Stimulated activated CD8-positive, alpha-beta memory T cell treated with anti-CD3 and anti-CD28 coated beads, Interleukin-15, amount 100 ng/mL, for 4 hours (primary cell): ENCODE measurements at regions not wholly inside any gene's neighbourhood (a gene's known extent, or its start where the extent isn't known, plus 50 kb on each side); places are given as distances from the start of the nearest gene placed in this dataset.

Experiments used
- DNase-seq, 2 donors: peaks; one replicate each; pipeline ENCODE4 v3.0.0-alpha.2; 2020; ENCODE audit warnings: low read depth in 2 of 2

DNA sequence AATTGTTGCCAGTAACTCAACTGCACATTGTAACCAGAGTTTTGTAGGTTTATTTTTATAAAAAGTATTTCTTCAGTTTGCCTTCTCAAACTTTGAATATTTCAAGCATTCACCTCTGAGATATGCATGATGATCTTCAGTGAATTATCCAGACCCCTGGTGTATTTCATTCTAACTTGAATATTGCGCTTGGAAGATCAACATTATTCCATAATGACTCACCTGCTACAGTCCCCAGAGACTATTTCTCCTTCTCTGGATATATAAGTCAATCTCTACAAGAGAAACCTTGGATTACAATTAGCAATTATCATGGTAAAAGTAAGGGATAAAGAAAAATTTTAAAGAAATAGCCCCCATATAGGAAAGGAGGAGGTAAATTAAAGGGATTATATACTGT is 1041.0 kb downstream of the TLE1 start:
- DNase-seq, result no peak

DNA sequence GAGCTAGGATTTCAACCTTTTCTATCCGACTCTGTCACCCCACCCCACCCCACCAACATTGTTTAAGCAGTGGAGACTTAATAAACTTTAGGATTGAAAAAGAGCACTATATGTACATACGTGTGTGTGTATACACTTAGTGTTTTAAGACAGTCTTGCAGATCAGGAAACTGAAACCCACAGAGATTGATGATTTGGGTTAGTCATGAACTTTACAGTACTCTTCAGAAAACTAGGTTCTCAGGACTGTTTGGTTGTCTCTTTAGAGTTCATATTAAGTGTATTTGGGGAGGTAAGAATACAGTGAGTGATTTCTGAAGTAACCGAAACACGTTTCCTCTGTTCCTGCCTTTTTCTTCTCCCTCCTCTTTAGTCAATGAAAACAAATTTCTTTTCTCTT is 1043.1 kb downstream of the TLE1 start:
- DNase-seq, result no peak

DNA sequence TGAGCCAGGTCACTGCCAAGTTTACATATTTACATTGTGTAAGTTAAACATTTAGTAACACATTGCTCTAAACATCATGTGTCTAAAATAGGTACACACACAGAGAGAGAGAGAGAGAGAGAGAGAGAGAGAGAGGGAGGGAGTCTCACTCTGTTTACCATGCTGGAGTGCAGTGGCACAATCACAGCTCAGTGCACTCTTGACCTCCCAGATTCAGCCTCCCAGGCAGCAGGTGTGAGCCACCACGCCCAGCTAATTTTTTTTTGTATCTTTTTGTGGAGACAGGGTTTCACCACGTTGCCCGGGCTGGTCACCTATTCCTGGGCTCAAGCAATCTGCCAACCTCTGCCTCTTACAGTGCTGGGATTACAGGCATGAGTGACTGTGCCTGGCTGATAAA is 1045.3 kb downstream of the TLE1 start:
- DNase-seq, result no peak

DNA sequence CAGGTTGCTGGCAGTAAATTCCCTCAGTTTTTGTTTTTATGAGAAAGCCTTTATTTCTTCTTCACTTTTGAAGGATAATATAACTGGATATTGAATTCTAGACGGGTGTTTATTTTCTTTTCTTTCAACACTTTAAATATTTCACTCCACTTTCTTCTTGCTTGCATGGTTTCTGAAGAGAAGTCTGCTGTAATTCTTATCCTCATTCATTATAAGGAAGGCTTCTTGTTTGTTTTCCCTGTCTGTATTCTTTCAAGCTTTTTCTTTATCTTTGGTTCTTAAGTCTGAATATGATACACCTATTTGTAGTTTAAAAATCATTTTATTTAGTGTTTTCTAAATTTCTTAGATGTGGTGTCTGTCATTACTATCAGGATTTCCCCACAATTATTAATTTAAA is 1054.3 kb downstream of the TLE1 start:
- no peak for DNase-seq

DNA sequence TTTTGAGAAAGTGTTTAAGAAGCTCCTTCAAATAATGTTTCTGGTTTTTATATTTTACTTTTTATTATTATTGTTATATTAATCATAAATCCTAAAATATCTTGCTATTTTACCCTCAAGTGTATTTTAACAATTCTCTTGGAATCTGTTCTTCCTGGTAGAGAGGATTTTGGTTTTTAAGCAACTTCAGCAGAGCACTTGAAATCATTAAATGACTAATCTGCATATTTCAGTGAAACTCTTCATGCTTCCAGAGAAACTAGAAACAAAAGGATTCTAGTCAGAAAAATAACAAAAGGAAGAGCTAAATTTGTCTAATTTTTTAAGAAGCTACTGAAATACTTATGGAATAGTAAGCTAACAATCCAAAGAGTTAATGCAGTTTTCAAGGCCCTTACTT is 1057.3 kb downstream of the TLE1 start:
- DNase-seq, result no peak

DNA sequence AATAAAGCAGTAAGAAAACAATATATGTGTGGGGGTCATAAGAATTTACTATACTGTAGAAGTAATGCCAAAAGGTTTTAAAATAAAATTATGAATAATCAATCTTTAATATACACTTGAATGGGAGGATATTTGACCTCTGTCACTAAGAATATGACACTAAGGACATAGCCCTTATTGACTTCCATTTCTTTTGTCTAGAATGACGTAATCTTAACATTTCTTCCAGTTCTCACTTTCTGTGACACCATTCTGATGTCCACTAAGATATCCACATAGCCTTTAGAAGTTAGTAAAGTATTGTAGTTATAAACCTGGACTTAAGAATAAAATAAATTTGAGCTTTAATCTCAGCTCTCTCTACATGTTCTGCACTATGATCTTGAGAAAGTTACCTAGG is 1050.7 kb downstream of the TLE4 start:
- no peak for DNase-seq

DNA sequence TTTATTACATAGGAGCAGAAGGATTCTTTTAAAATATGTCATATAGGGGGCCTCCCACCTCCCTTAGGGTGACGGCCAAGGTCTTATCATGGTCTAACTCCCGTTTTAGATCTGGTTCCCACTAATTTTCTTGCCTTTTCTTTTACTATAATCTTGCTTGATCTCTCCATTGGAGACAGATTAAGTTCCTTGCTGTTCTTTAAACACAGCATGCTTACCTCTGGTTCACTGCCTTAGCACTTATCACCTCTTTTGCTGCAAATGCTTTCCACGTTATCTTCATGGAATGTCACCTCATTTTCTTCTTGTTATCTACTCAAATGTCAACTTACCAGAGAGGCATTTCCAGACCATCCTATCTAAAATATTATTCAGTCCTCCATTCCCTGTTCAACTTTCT is 1047.6 kb downstream of the TLE4 start:
- no peak for DNase-seq

DNA sequence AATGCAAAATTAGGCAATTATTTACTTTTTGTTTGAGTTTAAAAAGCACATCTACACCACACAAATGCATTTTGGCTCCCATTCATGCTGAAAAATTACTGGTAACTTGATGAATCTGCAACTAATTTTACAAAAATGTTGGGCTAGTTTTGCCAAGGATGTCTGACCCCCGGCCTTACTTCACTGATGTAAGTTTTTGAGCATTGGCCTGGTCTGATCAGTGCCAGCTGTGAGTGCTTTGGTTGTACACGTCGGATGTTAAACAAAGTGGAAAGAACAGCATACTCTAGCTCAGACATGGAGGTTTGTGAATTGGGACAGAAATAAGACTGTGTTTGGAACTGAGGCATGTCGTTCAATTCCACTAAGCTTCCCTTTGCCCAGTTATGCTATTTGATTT is 1044.2 kb downstream of the TLE4 start:
- DNase-seq, result no peak

DNA sequence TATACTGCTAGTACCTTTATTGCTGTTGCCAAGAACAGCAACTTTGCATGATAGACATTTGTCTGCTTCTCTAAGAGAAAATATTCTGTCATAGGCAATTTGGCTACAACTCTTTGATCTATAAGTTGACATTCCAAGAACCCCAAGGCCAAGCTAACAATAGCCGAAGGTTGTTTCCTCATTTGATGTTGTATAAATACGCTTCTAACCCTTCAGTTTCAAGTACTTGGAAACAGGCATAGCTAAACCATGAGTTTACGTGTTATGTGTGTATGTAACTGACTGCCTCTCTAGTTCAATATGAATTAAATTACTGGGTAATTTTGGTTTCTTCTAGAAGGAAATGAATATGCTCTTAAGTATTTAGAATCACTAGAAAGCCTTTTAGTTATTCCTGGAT is 1034.0 kb downstream of the TLE4 start:
- no peak for DNase-seq

DNA sequence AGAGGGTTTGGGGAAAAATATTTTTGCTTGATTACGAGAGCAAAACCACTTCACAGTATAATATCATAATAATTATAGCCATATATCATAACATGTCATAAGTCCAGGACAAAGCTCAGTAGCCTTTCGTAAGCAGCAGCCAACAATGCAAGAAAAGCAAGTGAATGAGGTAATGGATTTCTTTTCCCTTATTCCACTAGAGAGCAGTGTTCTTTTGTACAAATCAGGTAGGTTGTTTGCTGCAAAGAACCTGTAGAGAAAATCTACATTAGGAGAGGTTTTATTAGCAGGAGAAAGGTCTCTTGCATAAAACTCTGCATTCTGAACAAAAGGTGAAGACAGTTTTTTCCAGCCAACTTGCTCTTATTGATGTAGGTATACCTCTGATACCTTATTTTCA is 1033.4 kb downstream of the TLE4 start:
- no peak for DNase-seq

DNA sequence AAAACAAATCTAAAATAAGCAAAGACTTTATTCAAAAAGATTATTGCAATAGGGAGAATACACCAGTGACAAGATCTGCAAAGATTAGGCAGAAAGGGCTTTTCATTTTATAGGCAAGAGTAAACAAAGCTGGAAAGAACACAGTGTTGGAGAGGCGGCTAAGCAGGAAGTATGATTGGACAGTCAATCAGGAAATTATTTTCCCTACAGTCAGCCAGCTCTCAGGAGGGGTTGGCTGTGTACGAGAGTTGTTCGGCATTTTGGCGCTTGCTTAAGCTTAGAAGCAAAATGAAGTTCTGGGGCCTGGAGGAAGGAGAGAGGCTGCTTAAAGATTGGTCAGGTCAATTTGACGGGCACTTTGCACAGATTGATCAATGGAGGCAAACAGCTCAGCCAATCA is 1030.5 kb downstream of the TLE4 start:
- DNase-seq, result no peak

DNA sequence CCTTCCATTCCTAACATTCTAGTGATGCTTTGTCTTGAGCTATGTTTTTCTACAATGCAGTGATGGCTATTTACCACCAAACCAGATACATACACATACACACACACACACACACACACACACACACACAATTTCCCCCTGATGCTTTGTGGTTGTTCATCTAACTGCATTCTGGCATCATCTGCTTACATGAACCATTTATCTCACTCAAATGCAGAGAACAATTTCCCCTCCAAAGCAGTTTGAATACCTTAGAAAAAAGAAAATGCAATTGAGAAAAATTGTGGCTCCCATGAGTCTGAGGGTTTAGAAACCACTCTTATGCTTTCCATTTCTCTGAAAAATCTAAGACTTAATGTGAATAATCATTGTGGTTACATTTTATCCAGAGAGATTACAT is 1024.8 kb downstream of the TLE4 start:
- DNase-seq, result no peak

DNA sequence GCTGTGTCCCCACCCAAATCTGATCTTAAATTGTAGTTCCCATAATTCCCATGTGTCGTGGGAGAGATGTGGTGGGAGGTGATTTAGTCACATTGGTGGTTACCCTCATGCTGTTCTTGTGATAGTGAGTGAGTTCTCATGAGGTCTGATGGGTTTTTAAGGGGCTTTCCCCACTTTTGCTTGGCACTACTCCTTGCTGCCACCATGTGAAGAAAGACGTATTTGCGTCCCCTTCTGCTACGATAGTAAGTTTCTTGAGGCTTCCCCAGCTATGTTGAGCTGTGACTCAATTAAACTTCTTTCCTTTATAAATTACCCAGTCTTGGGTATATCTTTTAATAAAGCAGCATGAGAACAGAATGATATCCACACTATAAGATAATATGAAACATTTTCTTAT is 1023.4 kb downstream of the TLE4 start:
- DNase-seq, result no peak

DNA sequence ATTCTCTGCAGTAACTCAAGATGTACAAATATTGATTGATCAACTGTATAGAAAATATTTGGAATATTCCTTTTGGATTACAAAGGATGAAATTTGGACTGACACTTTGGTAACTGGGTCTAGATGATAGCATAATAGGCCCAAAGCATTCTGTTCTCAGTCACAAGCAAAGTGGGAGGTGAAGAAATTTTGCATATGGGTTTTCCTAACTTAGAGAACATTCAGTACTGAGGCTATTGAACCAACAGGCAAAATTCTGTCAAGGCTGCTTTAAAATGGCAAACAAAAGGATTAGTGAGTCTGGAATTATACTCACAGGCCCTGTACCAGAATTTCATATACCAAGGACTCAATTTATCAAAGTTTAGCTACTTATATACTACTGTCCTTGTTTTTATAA is 1020.6 kb downstream of the TLE4 start:
- no peak for DNase-seq

DNA sequence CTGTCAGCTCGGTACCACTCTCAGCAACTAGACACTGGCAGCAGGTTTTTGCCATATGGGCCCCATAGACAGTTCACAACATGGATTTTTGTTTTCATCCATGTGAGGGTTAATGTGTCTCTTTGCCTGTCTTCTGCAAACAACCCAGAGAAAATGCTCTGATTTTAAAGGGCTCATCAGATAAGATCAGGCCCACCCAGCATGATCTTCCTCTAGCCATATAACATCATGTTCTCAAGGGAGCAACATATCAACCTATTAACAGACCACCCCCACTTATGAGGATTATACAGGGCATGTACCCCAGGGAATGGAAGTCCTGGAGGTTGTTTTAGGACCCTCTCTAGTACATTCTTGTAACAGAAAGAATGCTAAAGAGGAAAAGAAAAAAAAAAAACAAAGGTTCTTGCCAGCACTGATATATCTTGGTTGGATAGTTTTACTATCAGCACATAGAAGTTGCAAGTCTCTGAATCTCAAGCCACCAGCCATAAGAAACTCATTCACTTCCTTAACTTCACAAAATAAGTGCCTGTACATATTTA is 1015.1 kb downstream of the TLE4 start:
- no peak for DNase-seq

DNA sequence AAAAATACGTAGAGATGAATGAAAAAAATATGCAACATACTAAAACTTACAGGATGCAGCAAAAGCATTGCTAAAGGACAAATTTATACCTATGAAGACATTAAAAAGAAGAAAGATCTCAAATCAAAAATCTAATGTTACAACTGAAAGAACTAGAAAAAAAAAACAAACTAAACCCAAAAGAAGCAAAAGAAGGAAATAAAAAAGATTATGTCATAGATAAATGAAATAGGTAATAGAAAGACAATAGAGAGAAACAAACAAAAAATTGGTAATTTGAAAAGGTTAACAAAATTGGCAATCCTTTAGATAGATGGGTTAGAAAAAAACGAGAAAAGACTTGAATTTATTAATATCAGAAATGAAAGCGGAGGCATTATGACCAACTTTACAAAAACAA is 1000.2 kb downstream of the TLE4 start:
- DNase-seq, result no peak

DNA sequence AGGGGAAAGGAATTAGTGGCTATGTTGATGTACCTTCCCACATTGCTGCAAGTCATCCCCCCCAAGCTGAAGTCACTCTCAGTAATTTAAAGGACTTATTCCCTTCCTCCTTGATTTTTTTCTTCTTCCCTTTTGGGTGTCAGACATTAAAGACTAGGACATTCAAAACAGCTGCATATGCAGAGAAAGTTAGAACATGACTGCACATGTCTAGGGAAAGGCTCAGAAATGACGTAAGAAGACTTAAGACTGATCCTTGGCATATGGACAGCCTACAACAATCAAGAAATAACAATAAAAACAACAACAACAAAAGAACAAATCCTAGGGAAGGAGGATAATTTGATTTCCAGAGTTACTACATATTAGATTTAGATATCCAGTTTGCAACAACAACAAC is 997.5 kb downstream of the TLE4 start:
- DNase-seq, result no peak

DNA sequence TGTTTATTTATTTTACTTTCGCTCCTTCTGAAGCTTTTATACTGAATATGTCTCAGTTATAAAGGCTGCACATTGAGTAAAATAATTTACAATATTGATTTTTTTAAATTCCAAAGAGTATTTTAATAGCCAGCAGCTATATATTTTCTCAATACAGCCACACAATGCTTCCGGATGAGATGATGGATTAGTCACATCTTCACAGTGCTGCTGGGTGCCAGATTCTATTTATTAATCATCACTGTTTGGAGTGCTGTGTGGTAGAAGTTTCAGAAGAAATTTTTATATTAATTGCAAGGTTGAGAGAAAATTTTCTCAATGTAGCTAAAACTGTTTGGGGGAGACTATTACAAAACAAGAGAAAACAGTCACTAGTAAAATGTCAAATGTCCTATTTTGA is 989.8 kb downstream of the TLE4 start:
- no peak for DNase-seq

DNA sequence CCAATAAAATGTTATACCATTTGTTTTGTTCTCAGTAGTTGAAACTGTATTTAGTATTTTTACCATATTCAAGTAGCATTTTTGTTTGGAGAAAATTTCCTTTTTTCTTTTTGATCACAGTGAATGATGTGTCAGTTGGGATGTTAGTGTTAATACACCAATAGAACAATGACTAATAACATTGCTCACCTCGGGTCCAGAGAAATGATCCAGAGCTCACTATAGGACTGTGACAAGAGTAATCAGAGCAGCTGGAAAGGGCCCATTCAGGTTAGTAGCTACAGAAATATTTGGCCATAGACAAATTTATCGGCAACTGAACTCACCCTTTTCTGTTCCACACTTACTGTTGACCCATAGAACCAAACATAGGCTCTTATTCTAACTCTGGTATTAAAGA is 989.2 kb downstream of the TLE4 start:
- DNase-seq, result no peak

DNA sequence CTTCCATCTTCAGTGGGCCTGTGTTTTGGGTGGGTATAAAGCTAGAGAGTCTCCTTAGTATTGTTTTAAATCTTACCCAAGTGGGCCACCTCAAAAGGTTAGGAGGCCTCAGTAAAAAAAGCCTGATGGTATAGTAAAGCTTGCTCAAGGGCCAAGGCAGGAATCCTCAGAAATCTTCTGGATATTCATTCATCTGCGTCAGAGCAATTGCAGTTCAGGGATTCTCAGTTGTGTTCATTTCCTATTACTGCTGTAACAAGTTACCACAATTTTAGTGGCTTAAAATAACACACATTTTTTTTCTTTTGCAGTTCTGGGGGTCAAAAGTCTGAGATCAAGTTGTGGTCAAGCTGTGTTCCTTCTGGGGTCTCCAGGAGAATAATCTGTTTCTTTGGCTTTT is 985.5 kb downstream of the TLE4 start:
- DNase-seq, result no peak

DNA sequence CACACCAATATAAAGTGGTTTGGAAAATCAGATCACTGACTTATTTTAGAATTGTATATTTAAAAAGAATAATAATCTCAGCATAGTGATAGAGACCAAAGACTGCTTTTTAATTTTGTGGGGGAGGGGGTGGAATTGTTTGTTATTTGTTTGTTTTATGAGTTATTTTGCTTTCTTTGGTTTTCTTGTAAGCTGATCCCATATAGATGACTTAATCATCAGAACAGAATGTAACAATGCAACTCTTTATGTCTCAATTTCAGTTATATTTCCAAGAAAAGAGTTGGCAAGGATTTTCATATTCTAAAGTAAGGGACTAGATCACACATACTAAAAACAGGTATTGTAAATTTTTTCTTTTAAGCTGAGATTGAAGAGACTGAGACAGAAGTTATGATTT is 984.9 kb downstream of the TLE4 start:
- no peak for DNase-seq

DNA sequence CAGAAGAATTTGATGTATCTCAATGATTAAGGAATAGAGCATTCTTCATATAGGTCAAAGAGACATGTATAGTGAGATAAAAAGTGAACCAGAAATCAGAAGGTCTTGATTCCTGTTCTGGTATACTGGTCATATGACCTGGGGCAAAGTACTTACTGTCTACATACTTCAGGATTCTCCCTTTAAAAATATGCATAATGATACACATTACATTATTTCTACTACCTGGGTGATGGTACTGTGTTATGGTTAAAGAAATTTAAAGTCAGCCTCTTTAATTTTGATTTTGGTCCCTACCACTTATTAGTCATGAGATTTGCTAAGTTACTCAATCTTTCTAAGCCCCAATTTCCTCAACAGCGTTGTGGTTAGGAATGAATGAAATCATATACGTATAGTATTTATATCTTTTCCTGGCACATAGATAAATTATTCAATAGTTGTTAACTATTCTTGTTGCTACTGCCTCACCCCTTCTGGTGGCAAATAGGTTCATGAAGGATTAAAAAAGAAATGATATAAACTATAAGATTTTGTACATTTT is 984.1 kb downstream of the TLE4 start:
- no peak for DNase-seq

DNA sequence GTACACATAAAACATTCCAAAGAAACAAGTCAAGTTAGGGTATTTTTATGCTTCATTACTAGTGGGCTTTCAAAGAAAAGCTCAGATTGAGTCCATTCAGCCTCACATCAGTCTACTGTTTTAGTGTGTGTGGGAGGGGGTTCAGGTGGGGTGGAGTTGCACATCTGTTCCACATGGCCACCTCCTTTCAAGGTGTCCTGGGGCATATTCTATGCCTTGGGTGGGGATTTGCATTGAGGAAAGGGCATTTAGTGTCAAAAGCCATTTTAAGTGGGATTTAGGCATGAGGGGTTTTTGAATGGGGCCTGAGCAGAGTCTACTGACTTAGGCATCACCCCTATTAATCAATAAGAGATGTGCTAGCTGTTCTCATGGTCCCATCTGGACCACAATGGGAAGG is 983.1 kb downstream of the TLE4 start:
- no peak for DNase-seq

DNA sequence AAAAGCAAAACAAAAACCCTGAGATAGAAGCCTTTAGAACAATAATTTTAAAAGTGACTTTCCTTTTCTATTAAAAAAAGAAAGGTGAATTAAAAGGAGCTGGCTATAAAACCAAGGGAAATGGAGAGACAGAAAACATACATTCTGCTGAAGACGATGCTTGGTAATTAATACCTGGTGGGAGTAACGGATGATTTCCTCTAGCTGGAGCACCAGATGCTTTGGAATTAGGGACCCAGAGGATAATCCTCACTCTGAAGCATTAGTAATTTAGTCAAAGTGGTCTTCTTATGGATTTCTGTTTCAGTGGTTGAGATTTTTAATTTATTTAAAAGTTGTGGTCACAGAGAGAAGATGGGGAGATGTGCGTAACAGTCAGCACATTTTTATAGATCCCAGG is 982.5 kb downstream of the TLE4 start:
- no peak for DNase-seq

DNA sequence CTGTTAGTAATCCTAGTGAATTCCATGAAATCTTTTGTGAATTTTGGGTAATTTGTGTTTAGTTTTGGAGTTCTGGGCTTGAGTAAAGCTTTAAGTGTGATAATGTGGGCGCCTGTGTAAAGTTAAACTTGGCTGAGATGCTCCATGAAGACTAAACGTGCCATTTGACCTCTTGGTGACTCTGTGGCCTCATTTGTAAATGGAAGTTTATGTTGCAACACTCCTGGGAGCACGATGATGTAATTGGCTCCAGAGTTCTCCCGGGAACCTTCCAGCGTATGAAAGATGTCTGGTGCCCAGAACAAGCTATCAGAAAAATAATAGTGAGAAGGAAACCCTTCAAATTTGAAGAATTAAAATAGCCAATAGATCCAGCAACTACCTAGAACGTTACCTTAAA is 981.2 kb downstream of the TLE4 start:
- DNase-seq, result no peak
